ENCODE measurements at regions not wholly inside any gene's neighbourhood (a gene's known extent, or its start where the extent isn't known, plus 50 kb on each side); places are given as distances from the start of the nearest gene placed in this dataset.

DNA sequence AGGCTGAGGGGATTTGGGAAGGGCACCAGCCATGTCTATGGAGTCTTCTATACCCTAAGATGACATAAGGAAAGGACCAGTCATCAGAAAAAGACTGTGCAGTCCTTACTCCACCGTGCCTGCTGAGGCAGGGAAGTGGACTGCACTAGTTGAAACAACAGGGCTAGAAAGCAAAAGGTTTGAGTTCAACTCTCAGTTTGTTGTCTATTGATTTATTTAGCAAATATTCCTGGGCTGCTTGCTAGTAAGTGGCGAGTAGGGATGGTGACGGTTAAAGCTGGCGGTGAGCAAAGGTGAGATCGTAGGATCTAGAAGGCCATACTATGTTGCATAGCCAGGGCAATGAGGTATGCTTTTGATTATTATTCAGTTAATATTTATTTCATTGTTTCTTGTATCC lies 110.1 kb downstream of the SMIM20 start:
- H4K8ac ChIP-seq (ENCODE audit: low read length): no peak overlapping the region
- H4K91ac ChIP-seq (ENCODE audit: low read length): no peak overlapping the region
- no peak overlapping the region for H3K18ac ChIP-seq (ENCODE audit: low read depth in 1 of 2, low read length in 2 of 2)
- no peaks in the 10 kb centered on the region for H3K9me3 ChIP-seq (ENCODE audit: control insufficient read depth, low read length)
- H2AFZ ChIP-seq (ENCODE audit: low read depth, low read length): no peak overlapping the region
- peak overlapping the region; percentile 80 for H3K9ac ChIP-seq (ENCODE audit: low read length)
- no peak overlapping the region for H2AK5ac ChIP-seq (ENCODE audit: low read length, severe bottlenecking)
- H3K36me3 ChIP-seq (ENCODE audit: control insufficient read depth in 1 of 2, insufficient read depth in 2 of 2, low read depth in 1 of 2, low read length in 2 of 2): peaks cover 0 to 9% of the 10 kb centered on the region in 2 experiments
- no peak overlapping the region for H3K14ac ChIP-seq (ENCODE audit: low read length in 2 of 2)
- no peak for DNase-seq
- peaks cover 13% of the 10 kb centered on the region for H3K4me1 ChIP-seq (ENCODE audit: control insufficient read depth, insufficient read depth, low read depth, low read length)
- H3K23ac ChIP-seq (ENCODE audit: low read length in 2 of 2): no peak overlapping the region
- no peak overlapping the region for H2BK15ac ChIP-seq (ENCODE audit: low read depth, poor library complexity, severe bottlenecking)
- H2BK5ac ChIP-seq (ENCODE audit: low read depth, low read length, poor library complexity, severe bottlenecking): no peak overlapping the region
- H3K27ac ChIP-seq (ENCODE audit: low read length, poor library complexity, severe bottlenecking): no peak overlapping the region
- no peak overlapping the region for H2BK12ac ChIP-seq (ENCODE audit: low read length in 2 of 2)
- H3K4me2 ChIP-seq (ENCODE audit: low read length, poor library complexity, severe bottlenecking): no peak overlapping the region
- 96% methylated on average over 3 of the region's 5 CpGs for WGBS
- no peak overlapping the region for H3K4ac ChIP-seq (ENCODE audit: low read depth in 1 of 2, low read length in 2 of 2)
- peak overlapping the region in 1 of 2 experiments; percentile 68 for H3K4me3 ChIP-seq (ENCODE audit: insufficient read depth in 1 of 2, low read depth in 1 of 2, low read length in 2 of 2)
- H3K79me1 ChIP-seq (replicated peaks; ENCODE audit: low read length, poor library complexity, severe bottlenecking): no peaks in the 10 kb centered on the region
- H3K27me3 ChIP-seq (ENCODE audit: control insufficient read depth in 1 of 2, insufficient read depth in 1 of 2, low read length in 2 of 2): no peaks in the 10 kb centered on the region
- no peak overlapping the region for H2BK120ac ChIP-seq (ENCODE audit: low read depth, low read length)

DNA sequence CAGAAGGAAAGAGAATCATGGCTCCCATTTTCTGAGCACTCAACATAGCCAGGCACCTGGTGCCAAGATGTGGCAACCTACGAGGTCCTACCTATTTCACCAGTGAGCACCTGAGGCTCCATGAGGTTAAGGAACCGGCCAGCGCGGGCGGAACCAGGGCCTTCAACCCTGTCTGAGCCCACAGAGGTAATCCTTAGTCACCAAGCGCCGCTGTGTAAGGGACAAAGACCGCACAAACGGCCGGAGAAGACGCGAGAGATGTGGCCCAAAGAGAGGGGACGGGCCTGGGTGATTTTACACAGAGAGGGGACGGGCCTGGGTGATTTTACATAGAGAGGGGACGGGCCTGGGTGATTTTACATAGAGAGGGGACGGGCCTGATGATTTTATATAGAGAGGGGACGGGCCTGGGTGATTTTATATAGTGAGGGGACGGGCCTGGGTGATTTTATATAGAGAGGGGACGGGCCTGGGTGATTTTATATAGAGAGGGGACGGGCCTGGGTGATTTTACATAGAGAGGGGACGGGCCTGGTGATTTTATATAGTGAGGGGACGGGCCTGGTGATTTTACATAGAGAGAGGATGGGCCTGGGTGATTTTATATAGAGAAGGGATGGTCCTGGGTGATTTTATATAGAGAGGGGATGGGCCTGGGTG lies 114.2 kb downstream of the SMIM20 start:
- H2BK15ac ChIP-seq (ENCODE audit: low read depth, poor library complexity, severe bottlenecking): peak overlapping the region; percentile 68
- H3K18ac ChIP-seq (ENCODE audit: low read depth in 1 of 2, low read length in 2 of 2): no peak overlapping the region
- H3K9ac ChIP-seq (ENCODE audit: low read length): peak overlapping the region; percentile 79
- WGBS: 85% methylated on average over 22 of the region's 22 CpGs
- no peaks in the 10 kb centered on the region for H3K79me1 ChIP-seq (replicated peaks; ENCODE audit: low read length, poor library complexity, severe bottlenecking)
- H3K4me1 ChIP-seq (ENCODE audit: control insufficient read depth, insufficient read depth, low read depth, low read length): peaks cover 17% of the 10 kb centered on the region
- peak overlapping the region in 1 of 2 experiments; percentile 11 for H3K23ac ChIP-seq (ENCODE audit: low read length in 2 of 2)
- no peak overlapping the region for H3K4ac ChIP-seq (ENCODE audit: low read depth in 1 of 2, low read length in 2 of 2)
- no peak overlapping the region for H4K91ac ChIP-seq (ENCODE audit: low read length)
- H2BK120ac ChIP-seq (ENCODE audit: low read depth, low read length): no peak overlapping the region
- H2BK12ac ChIP-seq (ENCODE audit: low read length in 2 of 2): no peak overlapping the region
- no peak overlapping the region for H3K14ac ChIP-seq (ENCODE audit: low read length in 2 of 2)
- peaks cover 0 to 9% of the 10 kb centered on the region in 2 experiments for H3K36me3 ChIP-seq (ENCODE audit: control insufficient read depth in 1 of 2, insufficient read depth in 2 of 2, low read depth in 1 of 2, low read length in 2 of 2)
- no peak overlapping the region for H3K4me3 ChIP-seq (ENCODE audit: insufficient read depth in 1 of 2, low read depth in 1 of 2, low read length in 2 of 2)
- no peaks in the 10 kb centered on the region for H3K27me3 ChIP-seq (ENCODE audit: control insufficient read depth in 1 of 2, insufficient read depth in 1 of 2, low read length in 2 of 2)
- no peak for DNase-seq
- H4K8ac ChIP-seq (ENCODE audit: low read length): no peak overlapping the region
- no peak overlapping the region for H3K4me2 ChIP-seq (ENCODE audit: low read length, poor library complexity, severe bottlenecking)
- no peaks in the 10 kb centered on the region for H3K9me3 ChIP-seq (ENCODE audit: control insufficient read depth, low read length)
- no peak overlapping the region for H2BK5ac ChIP-seq (ENCODE audit: low read depth, low read length, poor library complexity, severe bottlenecking)
- no peak overlapping the region for H3K27ac ChIP-seq (ENCODE audit: low read length, poor library complexity, severe bottlenecking)
- H2AK5ac ChIP-seq (ENCODE audit: low read length, severe bottlenecking): peak overlapping the region; percentile 55
- no peak overlapping the region for H2AFZ ChIP-seq (ENCODE audit: low read depth, low read length)

DNA sequence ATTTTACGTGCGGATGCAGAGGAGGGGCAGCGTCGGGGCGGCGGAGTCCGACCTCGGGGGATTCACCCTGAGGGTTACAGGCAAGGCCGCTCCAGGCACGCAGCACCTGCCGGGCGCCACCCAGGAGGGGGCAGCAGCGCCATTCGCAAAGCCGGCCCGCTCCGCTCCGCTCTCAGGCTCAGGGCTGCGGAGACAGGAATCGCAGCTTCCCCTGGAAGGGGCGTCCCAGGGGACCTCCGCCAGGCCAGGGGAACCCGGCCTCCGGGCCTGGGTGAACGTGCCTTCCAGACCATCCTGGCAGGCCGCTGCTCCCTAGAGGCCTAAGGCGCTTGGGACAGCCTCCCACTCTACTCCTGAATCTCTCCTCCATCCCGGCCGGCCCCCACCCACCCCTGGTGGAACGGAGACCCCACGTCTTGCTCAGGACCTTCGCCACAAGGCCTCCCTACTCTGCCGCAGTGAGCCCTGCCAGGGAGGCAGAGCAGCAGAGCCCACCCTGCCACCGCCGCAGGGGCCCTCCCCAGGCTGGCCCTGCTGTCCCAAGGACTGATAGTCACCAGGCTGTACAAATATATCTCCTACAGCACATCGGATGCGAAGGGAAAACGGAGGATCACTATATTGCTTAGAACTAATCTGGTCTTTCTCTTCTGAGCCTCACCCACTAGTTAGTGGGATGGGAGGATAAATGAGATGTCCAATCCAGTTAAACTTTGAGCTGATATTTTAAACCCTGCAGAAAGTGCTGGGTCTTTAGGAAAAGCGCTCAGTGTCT lies 115.0 kb downstream of the SMIM20 start:
- Histone ChIP-seq H3K9ac (ENCODE audit: low read length) (peak overlapping the region; percentile 79), H2BK15ac (ENCODE audit: low read depth, poor library complexity, severe bottlenecking) (peak overlapping the region; percentile 30), H3K4me1 (ENCODE audit: control insufficient read depth, insufficient read depth, low read depth, low read length) (peaks cover 17% of the 10 kb centered on the region), H3K18ac (ENCODE audit: low read depth in 1 of 2, low read length in 2 of 2) (peak overlapping the region in 1 of 2 experiments; percentile 3), H3K27ac (ENCODE audit: low read length, poor library complexity, severe bottlenecking) (no peak overlapping the region), H2BK12ac (ENCODE audit: low read length in 2 of 2) (no peak overlapping the region), H3K4ac (ENCODE audit: low read depth in 1 of 2, low read length in 2 of 2) (no peak overlapping the region), H2BK120ac (ENCODE audit: low read depth, low read length) (no peak overlapping the region), H3K4me2 (ENCODE audit: low read length, poor library complexity, severe bottlenecking) (peak overlapping the region; percentile 59), H3K36me3 (ENCODE audit: control insufficient read depth in 1 of 2, insufficient read depth in 2 of 2, low read depth in 1 of 2, low read length in 2 of 2) (peaks cover 0 to 9% of the 10 kb centered on the region in 2 experiments), H3K14ac (ENCODE audit: low read length in 2 of 2) (no peak overlapping the region), H2BK5ac (ENCODE audit: low read depth, low read length, poor library complexity, severe bottlenecking) (no peak overlapping the region), H3K4me3 (ENCODE audit: insufficient read depth in 1 of 2, low read depth in 1 of 2, low read length in 2 of 2) (peak overlapping the region in 1 of 2 experiments; percentile 26), H4K8ac (ENCODE audit: low read length) (no peak overlapping the region), H2AFZ (ENCODE audit: low read depth, low read length) (no peak overlapping the region), H2AK5ac (ENCODE audit: low read length, severe bottlenecking) (no peak overlapping the region), H3K27me3 (ENCODE audit: control insufficient read depth in 1 of 2, insufficient read depth in 1 of 2, low read length in 2 of 2) (no peaks in the 10 kb centered on the region), H3K9me3 (ENCODE audit: control insufficient read depth, low read length) (no peaks in the 10 kb centered on the region), H3K23ac (ENCODE audit: low read length in 2 of 2) (peak overlapping the region in 1 of 2 experiments; percentile 32), H4K91ac (ENCODE audit: low read length) (no peak overlapping the region), H3K79me1 (replicated peaks; ENCODE audit: low read length, poor library complexity, severe bottlenecking) (no peaks in the 10 kb centered on the region)
- DNase-seq: peak; percentile 53
- 23% methylated on average over 38 of the region's 39 CpGs for WGBS

DNA sequence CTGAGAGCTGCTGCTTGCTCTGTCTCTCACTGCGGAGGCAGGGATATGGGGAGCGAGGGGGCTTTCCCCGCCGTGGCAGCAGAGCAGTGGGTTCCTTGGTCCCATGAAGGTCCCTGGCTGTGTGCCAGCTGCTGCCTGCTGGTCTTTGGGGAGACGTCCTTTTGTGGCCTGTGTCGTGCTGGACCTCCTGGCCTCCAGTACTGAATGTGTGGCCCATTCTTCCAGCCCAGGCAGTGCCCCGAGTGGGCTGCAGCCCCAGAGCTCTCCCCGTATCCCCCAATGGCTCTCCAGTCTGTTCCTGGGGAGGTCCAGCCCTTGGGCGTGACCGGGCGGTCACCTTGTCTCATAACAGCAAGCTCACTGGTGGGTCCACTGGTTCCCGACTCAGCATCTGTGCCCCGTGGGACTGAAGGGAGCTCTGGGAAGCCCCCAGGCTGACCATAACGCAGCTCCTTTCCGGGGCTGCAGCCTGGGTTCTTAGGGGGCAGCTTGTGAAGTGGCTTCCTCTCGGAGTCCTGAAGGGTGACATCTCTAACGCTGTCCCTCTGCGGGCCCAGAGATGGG lies 115.6 kb downstream of the SMIM20 start:
- Histone ChIP-seq H3K18ac (ENCODE audit: low read depth in 1 of 2, low read length in 2 of 2) (no peak overlapping the region), H3K79me1 (replicated peaks; ENCODE audit: low read length, poor library complexity, severe bottlenecking) (no peaks in the 10 kb centered on the region), H4K8ac (ENCODE audit: low read length) (no peak overlapping the region), H3K23ac (ENCODE audit: low read length in 2 of 2) (no peak overlapping the region), H2AFZ (ENCODE audit: low read depth, low read length) (no peak overlapping the region), H2BK15ac (ENCODE audit: low read depth, poor library complexity, severe bottlenecking) (no peak overlapping the region), H3K9me3 (ENCODE audit: control insufficient read depth, low read length) (no peaks in the 10 kb centered on the region), H3K4me2 (ENCODE audit: low read length, poor library complexity, severe bottlenecking) (no peak overlapping the region), H2BK12ac (ENCODE audit: low read length in 2 of 2) (no peak overlapping the region), H3K4me1 (ENCODE audit: control insufficient read depth, insufficient read depth, low read depth, low read length) (peaks cover 17% of the 10 kb centered on the region), H4K91ac (ENCODE audit: low read length) (peak overlapping the region; percentile 40), H3K4ac (ENCODE audit: low read depth in 1 of 2, low read length in 2 of 2) (no peak overlapping the region), H3K14ac (ENCODE audit: low read length in 2 of 2) (no peak overlapping the region), H3K4me3 (ENCODE audit: insufficient read depth in 1 of 2, low read depth in 1 of 2, low read length in 2 of 2) (no peak overlapping the region), H2BK5ac (ENCODE audit: low read depth, low read length, poor library complexity, severe bottlenecking) (no peak overlapping the region), H2AK5ac (ENCODE audit: low read length, severe bottlenecking) (peak overlapping the region; percentile 16), H3K27ac (ENCODE audit: low read length, poor library complexity, severe bottlenecking) (no peak overlapping the region), H3K36me3 (ENCODE audit: control insufficient read depth in 1 of 2, insufficient read depth in 2 of 2, low read depth in 1 of 2, low read length in 2 of 2) (peaks cover 0 to 9% of the 10 kb centered on the region in 2 experiments), H3K27me3 (ENCODE audit: control insufficient read depth in 1 of 2, insufficient read depth in 1 of 2, low read length in 2 of 2) (no peaks in the 10 kb centered on the region), H2BK120ac (ENCODE audit: low read depth, low read length) (no peak overlapping the region), H3K9ac (ENCODE audit: low read length) (peak overlapping the region; percentile 79)
- DNase-seq: no peak
- WGBS: 75% methylated on average over 18 of the region's 18 CpGs
